ENCODE measurements at regions not wholly inside any gene's neighbourhood (a gene's known extent, or its start where the extent isn't known, plus 50 kb on each side); places are given as distances from the start of the nearest gene placed in this dataset.

- Histone ChIP-seq H3K9me3 (ENCODE audit: control insufficient read depth, low read length) (no peaks in the 10 kb centered on the region), H3K4me3 (ENCODE audit: low read length) (no peak overlapping the region), H3K36me3 (ENCODE audit: control insufficient read depth, insufficient read depth, low read length) (no peaks in the 10 kb centered on the region), H3K4me1 (ENCODE audit: control insufficient read depth, insufficient read depth, low read length) (no peaks in the 10 kb centered on the region), H3K27ac (ENCODE audit: low read depth, low read length) (no peak overlapping the region), H3K9ac (ENCODE audit: extremely low read depth, low read length, poor library complexity, severe bottlenecking) (no peak overlapping the region), H3K27me3 (ENCODE audit: control insufficient read depth, insufficient read depth, low read length, poor library complexity, severe bottlenecking) (no peaks in the 10 kb centered on the region)
- TF ChIP-seq, protein P1, sequence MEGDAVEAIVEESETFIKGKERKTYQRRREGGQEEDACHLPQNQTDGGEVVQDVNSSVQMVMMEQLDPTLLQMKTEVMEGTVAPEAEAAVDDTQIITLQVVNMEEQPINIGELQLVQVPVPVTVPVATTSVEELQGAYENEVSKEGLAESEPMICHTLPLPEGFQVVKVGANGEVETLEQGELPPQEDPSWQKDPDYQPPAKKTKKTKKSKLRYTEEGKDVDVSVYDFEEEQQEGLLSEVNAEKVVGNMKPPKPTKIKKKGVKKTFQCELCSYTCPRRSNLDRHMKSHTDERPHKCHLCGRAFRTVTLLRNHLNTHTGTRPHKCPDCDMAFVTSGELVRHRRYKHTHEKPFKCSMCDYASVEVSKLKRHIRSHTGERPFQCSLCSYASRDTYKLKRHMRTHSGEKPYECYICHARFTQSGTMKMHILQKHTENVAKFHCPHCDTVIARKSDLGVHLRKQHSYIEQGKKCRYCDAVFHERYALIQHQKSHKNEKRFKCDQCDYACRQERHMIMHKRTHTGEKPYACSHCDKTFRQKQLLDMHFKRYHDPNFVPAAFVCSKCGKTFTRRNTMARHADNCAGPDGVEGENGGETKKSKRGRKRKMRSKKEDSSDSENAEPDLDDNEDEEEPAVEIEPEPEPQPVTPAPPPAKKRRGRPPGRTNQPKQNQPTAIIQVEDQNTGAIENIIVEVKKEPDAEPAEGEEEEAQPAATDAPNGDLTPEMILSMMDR (conservative IDR thresholded peaks at IDR 0.05) = no peak
- H3K9me3 Mint-ChIP-seq = peaks cover 2% of the 10 kb centered on the region
- peaks cover 3% of the 10 kb centered on the region for H3K27me3 Mint-ChIP-seq (ENCODE audit: insufficient read depth)
- no peak for DNase-seq
- no peak overlapping the region for H3K27ac Mint-ChIP-seq
- H3K4me1 Mint-ChIP-seq = peaks cover 2% of the 10 kb centered on the region
- 82 to 89% methylated on average over 3 to 6 of the region's 6 CpGs for WGBS, 2 experiments (ENCODE audit: insufficient coverage in 1 of 2, insufficient read length in 1 of 2)
- H3K36me3 Mint-ChIP-seq (ENCODE audit: low read depth) = no peaks in the 10 kb centered on the region
- no peak overlapping the region for H3K4me3 Mint-ChIP-seq
Measured at GRCh38 chr20:60203451-60203850, 245.2 kb downstream of the CDH26 start.

DNA sequence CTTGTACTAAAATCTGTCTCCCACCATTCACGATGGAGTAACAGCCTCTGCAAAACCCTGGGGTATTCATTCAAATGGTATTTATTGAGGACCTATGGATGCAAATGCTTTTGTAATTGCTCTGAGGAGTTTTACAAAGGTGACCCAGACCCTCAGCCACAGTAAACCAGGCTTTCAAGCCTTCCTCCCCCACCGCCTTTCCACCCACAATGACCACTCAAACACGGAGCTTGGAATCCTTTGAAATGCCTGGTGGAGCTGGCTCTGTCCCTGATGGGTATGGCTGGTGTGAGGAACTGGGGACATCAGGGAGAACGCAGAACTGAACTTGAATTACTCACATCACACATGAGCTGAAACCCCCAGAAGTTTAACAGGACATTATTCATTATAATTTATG, 246.4 kb downstream of the CDH26 start:
- H3K27ac ChIP-seq (ENCODE audit: low read depth, low read length) = no peak overlapping the region
- H3K9me3 ChIP-seq (ENCODE audit: control insufficient read depth, low read length) = no peaks in the 10 kb centered on the region
- H3K9ac ChIP-seq (ENCODE audit: extremely low read depth, low read length, poor library complexity, severe bottlenecking) = no peak overlapping the region
- H3K27me3 ChIP-seq (ENCODE audit: control insufficient read depth, insufficient read depth, low read length, poor library complexity, severe bottlenecking) = no peaks in the 10 kb centered on the region
- TF ChIP-seq, protein P1 (conservative IDR thresholded peaks at IDR 0.05) = no peak
- 83% methylated on average over 1 of the region's 4 CpGs; no CpG with 5 or more reads in 1 of the 2 experiments for WGBS, 2 experiments (ENCODE audit: insufficient coverage in 1 of 2, insufficient read length in 1 of 2)
- H3K4me3 Mint-ChIP-seq = no peak overlapping the region
- peaks cover 4% of the 10 kb centered on the region for H3K4me1 Mint-ChIP-seq
- no peaks in the 10 kb centered on the region for H3K4me1 ChIP-seq (ENCODE audit: control insufficient read depth, insufficient read depth, low read length)
- no peak overlapping the region for H3K27ac Mint-ChIP-seq
- DNase-seq = no peak
- no peaks in the 10 kb centered on the region for H3K36me3 Mint-ChIP-seq (ENCODE audit: low read depth)
- H3K27me3 Mint-ChIP-seq (ENCODE audit: insufficient read depth) = no peaks in the 10 kb centered on the region
- no peaks in the 10 kb centered on the region for H3K36me3 ChIP-seq (ENCODE audit: control insufficient read depth, insufficient read depth, low read length)
- H3K4me3 ChIP-seq (ENCODE audit: low read length) = no peak overlapping the region
- no peaks in the 10 kb centered on the region for H3K9me3 Mint-ChIP-seq

DNA sequence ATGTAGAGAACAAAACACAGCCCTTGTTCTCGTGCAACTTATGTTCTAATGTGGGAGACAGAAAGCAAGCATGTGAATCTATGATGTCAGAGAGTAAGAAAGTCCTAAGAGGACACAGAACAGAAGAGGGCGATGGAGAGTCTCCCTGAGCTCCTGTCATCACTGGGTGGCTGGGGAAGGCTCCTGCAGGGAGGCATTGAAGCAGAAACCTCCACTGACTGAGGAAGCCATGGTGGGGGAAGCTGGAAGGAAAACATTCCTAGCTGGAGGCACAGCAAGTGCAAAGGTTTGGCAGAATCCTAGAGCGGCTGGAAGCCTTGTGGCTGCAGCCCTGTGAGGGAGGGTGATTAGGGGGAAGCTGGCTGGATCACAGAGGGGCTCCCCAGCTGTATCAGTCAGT, 248.0 kb downstream of the CDH26 start:
- Histone ChIP-seq H3K27me3 (ENCODE audit: control insufficient read depth, insufficient read depth, low read length, poor library complexity, severe bottlenecking) (no peaks in the 10 kb centered on the region), H3K9me3 (ENCODE audit: control insufficient read depth, low read length) (no peaks in the 10 kb centered on the region), H3K9ac (ENCODE audit: extremely low read depth, low read length, poor library complexity, severe bottlenecking) (no peak overlapping the region), H3K4me3 (ENCODE audit: low read length) (no peak overlapping the region), H3K4me1 (ENCODE audit: control insufficient read depth, insufficient read depth, low read length) (no peaks in the 10 kb centered on the region), H3K36me3 (ENCODE audit: control insufficient read depth, insufficient read depth, low read length) (no peaks in the 10 kb centered on the region), H3K27ac (ENCODE audit: low read depth, low read length) (no peak overlapping the region)
- Mint-ChIP-seq H3K27me3 (ENCODE audit: insufficient read depth) (no peaks in the 10 kb centered on the region), H3K36me3 (ENCODE audit: low read depth) (no peaks in the 10 kb centered on the region), H3K9me3 (no peaks in the 10 kb centered on the region), H3K4me3 (no peak overlapping the region), H3K4me1 (peaks cover 4% of the 10 kb centered on the region), H3K27ac (no peak overlapping the region)
- TF ChIP-seq, protein P1 (conservative IDR thresholded peaks at IDR 0.05) = peak; percentile 80
- WGBS, 2 experiments (ENCODE audit: insufficient coverage in 1 of 2, insufficient read length in 1 of 2) = 50 to 51% methylated on average over 1 to 3 of the region's 3 CpGs
- peak; percentile 82 for DNase-seq

Measured in endodermal cell (in vitro differentiated cells).